GM23338 (cell line): ENCODE measurements at regions not wholly inside any gene's neighbourhood (a gene's known extent, or its start where the extent isn't known, plus 50 kb on each side); places are given as distances from the start of the nearest gene placed in this dataset.

Experiments
- ATAC-seq: fragments of 200-7000 bp; cut with Tn5 transposase; 3 replicates; pipeline ENCODE4 v1.9.1; 2020
- DNase-seq: peaks from one replicate; pipeline ENCODE4 v3.0.0-alpha.2; 2015; ENCODE audit warnings: low spot score
- H2AFZ ChIP-seq: fragments of 200-600 bp; sonication (generic); 2 replicates; pipeline ENCODE4 v1.8.0; 2016; ENCODE audit warnings: antibody characterized with exemption, mild to moderate bottlenecking, moderate library complexity
- H3F3A ChIP-seq: fragments of 200-600 bp; sonication (generic); replicated peaks from 2 replicates; pipeline ENCODE4 v1.8.0; 2017; ENCODE audit warnings: antibody characterized with exemption, mixed run types, low read depth
- H3K27ac ChIP-seq: fragments of 200-600 bp; sonication (generic); 2 replicates; pipeline ENCODE4 v1.6.1; 2016; ENCODE audit warnings: low read depth
- H3K27me3 ChIP-seq: fragments of 200-600 bp; sonication (generic); 2 replicates; pipeline ENCODE4 v1.8.0; 2016; ENCODE audit warnings: mild to moderate bottlenecking, mixed run types, moderate library complexity; ENCODE audit not compliant: insufficient read depth
- H3K36me3 ChIP-seq: fragments of 200-600 bp; sonication (generic); 2 replicates; pipeline ENCODE4 v1.8.0; 2016; ENCODE audit warnings: mild to moderate bottlenecking; ENCODE audit not compliant: insufficient read depth
- H3K4me1 ChIP-seq: fragments of 200-600 bp; sonication (generic); 2 replicates; pipeline ENCODE4 v1.8.0; 2016; ENCODE audit warnings: mild to moderate bottlenecking, moderate library complexity; ENCODE audit not compliant: insufficient read depth
- H3K4me2 ChIP-seq: fragments of 200-600 bp; sonication (generic); 2 replicates; pipeline ENCODE4 v1.7.1; 2017; ENCODE audit warnings: mixed run types
- H3K4me3 ChIP-seq: fragments of 200-600 bp; sonication (generic); 2 replicates; pipeline ENCODE4 v1.6.1; 2016; ENCODE audit warnings: mixed run types
- H3K79me2 ChIP-seq: fragments of 200-600 bp; sonication (generic); replicated peaks from 2 replicates; pipeline ENCODE4 v1.8.0; 2017; ENCODE audit warnings: mild to moderate bottlenecking; ENCODE audit not compliant: insufficient read depth
- H3K9me2 ChIP-seq: fragments of 200-600 bp; sonication (generic); 2 replicates; pipeline ENCODE4 v1.8.0; 2017; ENCODE audit not compliant: insufficient read depth
- H4K20me1 ChIP-seq: fragments of 200-600 bp; sonication (generic); replicated peaks from 2 replicates; pipeline ENCODE4 v1.8.0; 2017; ENCODE audit warnings: mild to moderate bottlenecking; ENCODE audit not compliant: insufficient read depth
- H3K27ac Mint-ChIP-seq: 2 replicates; pipeline ENCODE4 v1.8.0; 2020; ENCODE audit warnings: inconsistent platforms, mild to moderate bottlenecking, moderate library complexity, mixed read lengths
- H3K27me3 Mint-ChIP-seq: 3 replicates; pipeline ENCODE4 v1.8.0; 2022; ENCODE audit warnings: low read depth, mild to moderate bottlenecking, moderate library complexity, mixed read lengths, inconsistent platforms; ENCODE audit not compliant: insufficient read depth, poor library complexity
- H3K36me3 Mint-ChIP-seq: 3 replicates; pipeline ENCODE4 v1.8.0; 2021; ENCODE audit warnings: low read depth, mild to moderate bottlenecking, inconsistent platforms, moderate library complexity, mixed read lengths
- H3K4me1 Mint-ChIP-seq: 3 replicates; pipeline ENCODE4 v1.8.0; 2020; ENCODE audit warnings: mild to moderate bottlenecking, inconsistent platforms, mixed read lengths
- H3K4me3 Mint-ChIP-seq: 3 replicates; pipeline ENCODE4 v1.8.0; 2021; ENCODE audit warnings: moderate library complexity, mild to moderate bottlenecking, inconsistent platforms, mixed read lengths
- H3K9me3 Mint-ChIP-seq: 3 replicates; pipeline ENCODE4 v1.8.0; 2020; ENCODE audit warnings: moderate library complexity, mild to moderate bottlenecking, inconsistent platforms, mixed read lengths
- CREB1 ChIP-seq: fragments of 250-450 bp; sonication (Bioruptor Pico); IDR thresholded peaks from 2 replicates; pipeline ENCODE4 v1.5.0; 2020; ENCODE audit warnings: low read depth, mild to moderate bottlenecking, moderate library complexity
- EZH2phosphoT487 ChIP-seq: fragments of 200-600 bp; sonication (generic); IDR thresholded peaks from one replicate; pipeline ENCODE4 v1.8.1; 2018; ENCODE audit warnings: antibody characterized with exemption; ENCODE audit not compliant: unreplicated experiment
- JUNB ChIP-seq: IDR thresholded peaks from one replicate; pipeline ENCODE4 v1.6.1; 2016; ENCODE audit warnings: antibody characterized with exemption; ENCODE audit not compliant: unreplicated experiment
- POLR2AphosphoS5 ChIP-seq: IDR thresholded peaks from 2 replicates; pipeline ENCODE4 v1.6.1; 2016; ENCODE audit warnings: antibody characterized with exemption, low read depth
- ZNF114 ChIP-seq: fragments of 250-450 bp; sonication (Bioruptor Pico); IDR thresholded peaks from 2 replicates; pipeline ENCODE4 v1.5.0; 2020; ENCODE audit warnings: mild to moderate bottlenecking, moderate library complexity
- TF ChIP-seq, protein P1 (sequence below): IDR thresholded peaks from one replicate; pipeline ENCODE4 v1.6.1; 2018; ENCODE audit warnings: antibody characterized with exemption; ENCODE audit not compliant: unreplicated experiment
- TF ChIP-seq, protein P2 (sequence below): IDR thresholded peaks from 2 replicates; pipeline ENCODE4 v1.6.1; 2016; ENCODE audit warnings: antibody characterized with exemption

DNA sequence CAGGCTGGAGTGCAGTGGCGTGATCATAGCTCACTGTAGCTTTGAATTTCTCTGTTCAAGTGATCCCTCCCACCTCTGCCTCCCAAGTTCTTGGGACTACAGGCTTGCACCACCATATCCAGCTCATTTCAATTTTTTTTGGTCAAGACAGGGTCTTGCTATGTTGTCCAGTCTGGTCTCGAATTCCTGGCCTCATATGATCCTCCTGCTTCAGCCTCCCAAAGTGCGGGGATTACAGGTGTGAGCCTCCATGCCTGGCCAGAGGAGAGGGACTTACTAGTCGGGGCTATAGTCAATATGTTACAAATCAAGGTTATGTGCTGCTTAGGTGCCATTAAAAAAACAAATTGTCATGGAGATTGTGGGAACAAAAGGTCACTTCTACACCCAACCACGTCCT lies 105.3 kb upstream of the GALNT17 start:
- DNase-seq (no peak), ATAC-seq (no peak)
- Histone ChIP-seq H3K79me2 (no peaks in the 10 kb centered on the region), H3F3A (no peaks in the 10 kb centered on the region), H3K4me3 (no peak overlapping the region), H3K27me3 (no peaks in the 10 kb centered on the region), H2AFZ (peak overlapping the region; percentile 89; the same call in 1 of the 2 replicates), H4K20me1 (no peaks in the 10 kb centered on the region), H3K4me2 (no peak overlapping the region), H3K36me3 (no peaks in the 10 kb centered on the region), H3K4me1 (no peaks in the 10 kb centered on the region; the same call in 1 of the 2 replicates), H3K27ac (no peak overlapping the region), H3K9me2 (peaks cover 4% of the 10 kb centered on the region; the same call in 1 of the 2 replicates)
- Mint-ChIP-seq H3K36me3 (no peaks in the 10 kb centered on the region), H3K4me1 (no peaks in the 10 kb centered on the region), H3K27ac (no peak overlapping the region), H3K27me3 (peaks cover 3% of the 10 kb centered on the region), H3K4me3 (no peak overlapping the region), H3K9me3 (peaks cover 4% of the 10 kb centered on the region)
- no peak for TF ChIP-seq ZNF114 (CRISPR knock-in tag)
- TF ChIP-seq, protein P1, sequence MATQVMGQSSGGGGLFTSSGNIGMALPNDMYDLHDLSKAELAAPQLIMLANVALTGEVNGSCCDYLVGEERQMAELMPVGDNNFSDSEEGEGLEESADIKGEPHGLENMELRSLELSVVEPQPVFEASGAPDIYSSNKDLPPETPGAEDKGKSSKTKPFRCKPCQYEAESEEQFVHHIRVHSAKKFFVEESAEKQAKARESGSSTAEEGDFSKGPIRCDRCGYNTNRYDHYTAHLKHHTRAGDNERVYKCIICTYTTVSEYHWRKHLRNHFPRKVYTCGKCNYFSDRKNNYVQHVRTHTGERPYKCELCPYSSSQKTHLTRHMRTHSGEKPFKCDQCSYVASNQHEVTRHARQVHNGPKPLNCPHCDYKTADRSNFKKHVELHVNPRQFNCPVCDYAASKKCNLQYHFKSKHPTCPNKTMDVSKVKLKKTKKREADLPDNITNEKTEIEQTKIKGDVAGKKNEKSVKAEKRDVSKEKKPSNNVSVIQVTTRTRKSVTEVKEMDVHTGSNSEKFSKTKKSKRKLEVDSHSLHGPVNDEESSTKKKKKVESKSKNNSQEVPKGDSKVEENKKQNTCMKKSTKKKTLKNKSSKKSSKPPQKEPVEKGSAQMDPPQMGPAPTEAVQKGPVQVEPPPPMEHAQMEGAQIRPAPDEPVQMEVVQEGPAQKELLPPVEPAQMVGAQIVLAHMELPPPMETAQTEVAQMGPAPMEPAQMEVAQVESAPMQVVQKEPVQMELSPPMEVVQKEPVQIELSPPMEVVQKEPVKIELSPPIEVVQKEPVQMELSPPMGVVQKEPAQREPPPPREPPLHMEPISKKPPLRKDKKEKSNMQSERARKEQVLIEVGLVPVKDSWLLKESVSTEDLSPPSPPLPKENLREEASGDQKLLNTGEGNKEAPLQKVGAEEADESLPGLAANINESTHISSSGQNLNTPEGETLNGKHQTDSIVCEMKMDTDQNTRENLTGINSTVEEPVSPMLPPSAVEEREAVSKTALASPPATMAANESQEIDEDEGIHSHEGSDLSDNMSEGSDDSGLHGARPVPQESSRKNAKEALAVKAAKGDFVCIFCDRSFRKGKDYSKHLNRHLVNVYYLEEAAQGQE, result no peak
- TF ChIP-seq JUNB, result no peak
- TF ChIP-seq EZH2phosphoT487, result no peak
- TF ChIP-seq, protein P2, sequence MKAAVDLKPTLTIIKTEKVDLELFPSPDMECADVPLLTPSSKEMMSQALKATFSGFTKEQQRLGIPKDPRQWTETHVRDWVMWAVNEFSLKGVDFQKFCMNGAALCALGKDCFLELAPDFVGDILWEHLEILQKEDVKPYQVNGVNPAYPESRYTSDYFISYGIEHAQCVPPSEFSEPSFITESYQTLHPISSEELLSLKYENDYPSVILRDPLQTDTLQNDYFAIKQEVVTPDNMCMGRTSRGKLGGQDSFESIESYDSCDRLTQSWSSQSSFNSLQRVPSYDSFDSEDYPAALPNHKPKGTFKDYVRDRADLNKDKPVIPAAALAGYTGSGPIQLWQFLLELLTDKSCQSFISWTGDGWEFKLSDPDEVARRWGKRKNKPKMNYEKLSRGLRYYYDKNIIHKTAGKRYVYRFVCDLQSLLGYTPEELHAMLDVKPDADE, result no peak

DNA sequence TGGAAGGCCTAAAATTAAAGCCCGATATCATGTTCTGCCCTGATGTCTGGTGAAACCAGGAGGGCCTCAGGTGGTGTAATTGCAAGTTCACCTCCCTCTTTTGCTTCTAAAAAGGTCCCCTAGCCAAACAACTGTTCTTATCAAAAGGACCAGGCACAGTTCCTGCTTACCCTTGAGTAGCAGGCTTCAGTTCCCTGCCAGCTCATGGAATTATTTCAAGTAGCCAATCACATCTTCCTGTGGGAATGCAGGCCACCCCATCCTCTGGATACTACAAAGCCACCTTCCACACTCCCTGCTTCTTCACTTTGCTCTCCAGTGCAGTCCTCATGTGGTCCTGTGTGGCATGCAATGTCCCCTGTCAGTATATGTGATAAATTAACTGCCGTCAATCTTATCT lies 97.7 kb upstream of the GALNT17 start:
- Histone ChIP-seq H3K79me2 (no peaks in the 10 kb centered on the region), H4K20me1 (no peaks in the 10 kb centered on the region), H3K27me3 (no peaks in the 10 kb centered on the region), H3K4me1 (no peaks in the 10 kb centered on the region), H3K4me2 (no peak overlapping the region), H3F3A (no peaks in the 10 kb centered on the region), H3K9me2 (peaks cover 10% of the 10 kb centered on the region; the same call in 1 of the 2 replicates), H3K4me3 (no peak overlapping the region), H3K27ac (no peak overlapping the region), H2AFZ (no peak overlapping the region), H3K36me3 (no peaks in the 10 kb centered on the region)
- no peaks in the 10 kb centered on the region; the same call in 2 of the 3 replicates for H3K4me1 Mint-ChIP-seq
- H3K27ac Mint-ChIP-seq, result no peak overlapping the region
- no peak overlapping the region for H3K4me3 Mint-ChIP-seq
- H3K9me3 Mint-ChIP-seq, result peaks cover 10% of the 10 kb centered on the region; the same call in 2 of the 3 replicates
- peaks cover 5% of the 10 kb centered on the region; the same call in 1 of the 3 replicates for H3K36me3 Mint-ChIP-seq
- TF ChIP-seq, protein P1, result no peak
- TF ChIP-seq, protein P2, result no peak
- TF ChIP-seq POLR2AphosphoS5 (no peak), CREB1 (CRISPR knock-in tag) (no peak)
- peaks cover 2% of the 10 kb centered on the region for H3K27me3 Mint-ChIP-seq
- DNase-seq (no peak), ATAC-seq (no peak)
